ENCODE measurements at regions not wholly inside any gene's neighbourhood (a gene's known extent, or its start where the extent isn't known, plus 50 kb on each side); places are given as distances from the start of the nearest gene placed in this dataset.

DNA sequence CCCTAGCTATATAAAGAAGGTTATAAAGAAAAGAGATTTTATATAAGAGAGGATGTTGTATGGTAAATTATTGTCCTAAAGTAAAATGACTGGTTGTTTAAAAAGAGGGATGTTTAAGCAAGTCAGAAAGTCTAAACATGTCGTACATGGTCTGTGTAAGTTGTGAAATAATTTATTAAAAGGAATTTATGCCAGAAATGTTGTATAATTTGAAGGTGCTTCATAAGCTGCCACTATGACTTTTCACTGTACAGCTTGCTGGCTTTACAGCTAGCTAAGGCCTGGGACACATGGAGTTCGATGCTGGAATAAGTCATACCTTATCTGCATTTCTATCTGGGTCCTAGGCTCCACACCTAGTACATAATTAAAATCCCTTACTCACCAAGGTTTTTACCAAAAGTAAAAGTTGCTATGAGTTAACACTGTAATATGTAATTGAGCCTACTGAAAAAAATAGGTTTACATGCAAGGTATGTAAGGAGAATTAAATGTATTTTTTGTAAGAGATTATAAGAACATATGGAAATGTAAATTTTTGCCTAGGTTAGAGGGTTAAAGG, 59.0 kb upstream of the EDEM3 start (continued):
- TF ChIP-seq, protein P1, sequence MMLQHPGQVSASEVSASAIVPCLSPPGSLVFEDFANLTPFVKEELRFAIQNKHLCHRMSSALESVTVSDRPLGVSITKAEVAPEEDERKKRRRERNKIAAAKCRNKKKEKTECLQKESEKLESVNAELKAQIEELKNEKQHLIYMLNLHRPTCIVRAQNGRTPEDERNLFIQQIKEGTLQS (IDR thresholded peaks at IDR 0.05): no peak
- TF ChIP-seq ELF1 (IDR thresholded peaks at IDR 0.05; ENCODE audit: borderline replicate concordance, low read depth): no peak
- TF ChIP-seq EZH2 (IDR thresholded peaks at IDR 0.05): no peak
- no peak for TF ChIP-seq POLR2A (IDR thresholded peaks at IDR 0.05; ENCODE audit: borderline replicate concordance, extremely low read depth, insufficient read depth, insufficient read length)
- TF ChIP-seq TCF7L2 (IDR thresholded peaks at IDR 0.05; ENCODE audit: borderline replicate concordance, extremely low read depth, insufficient read depth, insufficient read length): no peak
- TF ChIP-seq SP1 (IDR thresholded peaks at IDR 0.05; ENCODE audit: low read depth): no peak
- TF ChIP-seq CEBPB (IDR thresholded peaks at IDR 0.05; ENCODE audit: low read depth): no peak
- TF ChIP-seq RAD21 (IDR thresholded peaks at IDR 0.05; ENCODE audit: low read depth): no peak
- no peak for TF ChIP-seq CBX3 (IDR thresholded peaks at IDR 0.05; ENCODE audit: low read depth)
- no peak for TF ChIP-seq SIN3A (IDR thresholded peaks at IDR 0.05; ENCODE audit: low read depth)
- no peak for TF ChIP-seq ZFX (IDR thresholded peaks at IDR 0.05)
- TF ChIP-seq EZH2phosphoT487 (IDR thresholded peaks at IDR 0.05; ENCODE audit: borderline replicate concordance): no peak

- Histone ChIP-seq H3K9me3 (ENCODE audit: control insufficient read depth in 1 of 2, insufficient read depth in 1 of 2, low read depth in 1 of 2, low read length in 2 of 2) (peaks cover 5 to 10% of the 10 kb centered on the region in 2 experiments; a peak in 3 of 4 replicates), H2AFZ (ENCODE audit: low read depth, low read length, poor library complexity, severe bottlenecking) (no peak overlapping the region), H3K4me2 (ENCODE audit: low read length) (no peak overlapping the region), H3K36me3 (ENCODE audit: control insufficient read depth in 1 of 2, insufficient read depth in 2 of 2, low read length in 2 of 2) (no peaks in the 10 kb centered on the region), H3K4me1 (ENCODE audit: control insufficient read depth in 1 of 2, insufficient read depth in 2 of 2, low read length in 2 of 2) (no peaks in the 10 kb centered on the region), H3K4me3 (replicated peaks in 1 of 2; ENCODE audit: low read depth in 1 of 2, low read length in 2 of 2) (no peak overlapping the region), H3K79me2 (ENCODE audit: insufficient read depth, low read length) (no peaks in the 10 kb centered on the region), H3K9ac (ENCODE audit: low read length) (no peak overlapping the region), H4K20me1 (ENCODE audit: insufficient read depth) (no peaks in the 10 kb centered on the region), H3K27me3 (ENCODE audit: insufficient read depth, low read length) (no peaks in the 10 kb centered on the region), H3K27ac (ENCODE audit: low read depth, low read length) (no peak overlapping the region), H3K9me2 (ENCODE audit: insufficient read depth) (no peaks in the 10 kb centered on the region)
- no TSS peak for BruUV-seq (replicated peaks)
- no peak for ATAC-seq
- CTCF ChIA-PET: no interaction called here
- RAD21 ChIA-PET (ENCODE audit: low non-redundant PET in 1 of 2, low total read pairs in 2 of 2, uncharacterized antibody in 2 of 2, unreplicated experiment in 2 of 2): no interaction called here
- POLR2A ChIA-PET: no interaction called here
- no peak for DNase-seq (ENCODE audit: low read depth, low spot score)
- intact Hi-C loops (cut with micrococcal nuclease): no loop called here
- TF ChIP-seq YY1 (IDR thresholded peaks at IDR 0.05; ENCODE audit: extremely low read depth, insufficient replicate concordance, low read depth, low read length) (no peak), RAD21 (IDR thresholded peaks at IDR 0.05; ENCODE audit: low read depth) (no peak), SRF (IDR thresholded peaks at IDR 0.05; ENCODE audit: low read depth) (no peak), EGR1 (IDR thresholded peaks at IDR 0.05; ENCODE audit: low read depth) (no peak), ZNF274 (IDR thresholded peaks at IDR 0.05; ENCODE audit: low read depth, low read length) (no peak), FOSL1 (IDR thresholded peaks at IDR 0.05; ENCODE audit: low read depth) (no peak), JUND (IDR thresholded peaks at IDR 0.05) (no peak), ELF1 (IDR thresholded peaks at IDR 0.05; ENCODE audit: borderline replicate concordance, low read depth) (no peak), POLR2A (IDR thresholded peaks at IDR 0.05; ENCODE audit: borderline replicate concordance, extremely low read depth, insufficient read depth, insufficient read length) (no peak), CEBPB (IDR thresholded peaks at IDR 0.05; ENCODE audit: low read depth) (no peak)
- TF ChIP-seq, protein P2, sequence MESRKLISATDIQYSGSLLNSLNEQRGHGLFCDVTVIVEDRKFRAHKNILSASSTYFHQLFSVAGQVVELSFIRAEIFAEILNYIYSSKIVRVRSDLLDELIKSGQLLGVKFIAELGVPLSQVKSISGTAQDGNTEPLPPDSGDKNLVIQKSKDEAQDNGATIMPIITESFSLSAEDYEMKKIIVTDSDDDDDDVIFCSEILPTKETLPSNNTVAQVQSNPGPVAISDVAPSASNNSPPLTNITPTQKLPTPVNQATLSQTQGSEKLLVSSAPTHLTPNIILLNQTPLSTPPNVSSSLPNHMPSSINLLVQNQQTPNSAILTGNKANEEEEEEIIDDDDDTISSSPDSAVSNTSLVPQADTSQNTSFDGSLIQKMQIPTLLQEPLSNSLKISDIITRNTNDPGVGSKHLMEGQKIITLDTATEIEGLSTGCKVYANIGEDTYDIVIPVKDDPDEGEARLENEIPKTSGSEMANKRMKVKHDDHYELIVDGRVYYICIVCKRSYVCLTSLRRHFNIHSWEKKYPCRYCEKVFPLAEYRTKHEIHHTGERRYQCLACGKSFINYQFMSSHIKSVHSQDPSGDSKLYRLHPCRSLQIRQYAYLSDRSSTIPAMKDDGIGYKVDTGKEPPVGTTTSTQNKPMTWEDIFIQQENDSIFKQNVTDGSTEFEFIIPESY (IDR thresholded peaks at IDR 0.05; ENCODE audit: extremely low read depth, insufficient replicate concordance, low read length): no peak
- TF ChIP-seq, protein P3, sequence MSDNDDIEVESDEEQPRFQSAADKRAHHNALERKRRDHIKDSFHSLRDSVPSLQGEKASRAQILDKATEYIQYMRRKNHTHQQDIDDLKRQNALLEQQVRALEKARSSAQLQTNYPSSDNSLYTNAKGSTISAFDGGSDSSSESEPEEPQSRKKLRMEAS (IDR thresholded peaks at IDR 0.05): no peak
- TF ChIP-seq, protein P4, sequence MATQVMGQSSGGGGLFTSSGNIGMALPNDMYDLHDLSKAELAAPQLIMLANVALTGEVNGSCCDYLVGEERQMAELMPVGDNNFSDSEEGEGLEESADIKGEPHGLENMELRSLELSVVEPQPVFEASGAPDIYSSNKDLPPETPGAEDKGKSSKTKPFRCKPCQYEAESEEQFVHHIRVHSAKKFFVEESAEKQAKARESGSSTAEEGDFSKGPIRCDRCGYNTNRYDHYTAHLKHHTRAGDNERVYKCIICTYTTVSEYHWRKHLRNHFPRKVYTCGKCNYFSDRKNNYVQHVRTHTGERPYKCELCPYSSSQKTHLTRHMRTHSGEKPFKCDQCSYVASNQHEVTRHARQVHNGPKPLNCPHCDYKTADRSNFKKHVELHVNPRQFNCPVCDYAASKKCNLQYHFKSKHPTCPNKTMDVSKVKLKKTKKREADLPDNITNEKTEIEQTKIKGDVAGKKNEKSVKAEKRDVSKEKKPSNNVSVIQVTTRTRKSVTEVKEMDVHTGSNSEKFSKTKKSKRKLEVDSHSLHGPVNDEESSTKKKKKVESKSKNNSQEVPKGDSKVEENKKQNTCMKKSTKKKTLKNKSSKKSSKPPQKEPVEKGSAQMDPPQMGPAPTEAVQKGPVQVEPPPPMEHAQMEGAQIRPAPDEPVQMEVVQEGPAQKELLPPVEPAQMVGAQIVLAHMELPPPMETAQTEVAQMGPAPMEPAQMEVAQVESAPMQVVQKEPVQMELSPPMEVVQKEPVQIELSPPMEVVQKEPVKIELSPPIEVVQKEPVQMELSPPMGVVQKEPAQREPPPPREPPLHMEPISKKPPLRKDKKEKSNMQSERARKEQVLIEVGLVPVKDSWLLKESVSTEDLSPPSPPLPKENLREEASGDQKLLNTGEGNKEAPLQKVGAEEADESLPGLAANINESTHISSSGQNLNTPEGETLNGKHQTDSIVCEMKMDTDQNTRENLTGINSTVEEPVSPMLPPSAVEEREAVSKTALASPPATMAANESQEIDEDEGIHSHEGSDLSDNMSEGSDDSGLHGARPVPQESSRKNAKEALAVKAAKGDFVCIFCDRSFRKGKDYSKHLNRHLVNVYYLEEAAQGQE (IDR thresholded peaks at IDR 0.05; ENCODE audit: low read depth): no peak
Observed at GRCh38 chr1:184811439-184812111, 56.9 kb upstream of the EDEM3 start.
